GM21360 (cell line): ENCODE measurements at regions not wholly inside any gene's neighbourhood (a gene's known extent, or its start where the extent isn't known, plus 50 kb on each side); places are given as distances from the start of the nearest gene placed in this dataset.

ENCODE experiments used
- ATAC-seq: cut with Tn5 transposase; IDR thresholded peaks from one replicate; pipeline ENCODE4 v1.9.1; 2021; ENCODE audit warnings: mild to moderate bottlenecking, moderate library complexity; ENCODE audit not compliant: unreplicated experiment

GRCh38 chr11:8323161-8323935 lies 59.7 kb upstream of the LMO1 start:
- ATAC-seq = no peak

- ATAC-seq = no peak
Observed at GRCh38 chr11:8321876-8322275, 58.2 kb upstream of the LMO1 start.

DNA sequence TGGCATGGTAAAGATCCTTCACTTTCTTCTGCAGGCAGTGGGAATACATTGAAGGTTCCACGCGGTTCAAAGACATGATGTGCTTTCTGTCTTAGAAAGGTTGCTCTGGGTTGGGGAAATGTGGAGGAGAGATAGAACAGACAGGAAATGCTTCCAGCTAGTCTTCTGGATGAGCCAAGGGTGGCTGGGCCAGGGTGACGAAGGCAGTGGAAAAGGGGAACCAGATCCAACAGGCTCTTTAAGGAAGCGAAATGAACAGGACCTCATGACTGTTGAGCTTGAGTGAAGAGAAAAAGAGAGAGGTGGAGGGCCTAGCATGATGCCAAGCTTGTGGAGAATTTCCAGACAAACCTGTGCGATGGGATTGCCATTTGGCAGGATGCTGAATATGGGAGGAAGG lies 56.4 kb upstream of the LMO1 start:
- ATAC-seq = no peak

DNA sequence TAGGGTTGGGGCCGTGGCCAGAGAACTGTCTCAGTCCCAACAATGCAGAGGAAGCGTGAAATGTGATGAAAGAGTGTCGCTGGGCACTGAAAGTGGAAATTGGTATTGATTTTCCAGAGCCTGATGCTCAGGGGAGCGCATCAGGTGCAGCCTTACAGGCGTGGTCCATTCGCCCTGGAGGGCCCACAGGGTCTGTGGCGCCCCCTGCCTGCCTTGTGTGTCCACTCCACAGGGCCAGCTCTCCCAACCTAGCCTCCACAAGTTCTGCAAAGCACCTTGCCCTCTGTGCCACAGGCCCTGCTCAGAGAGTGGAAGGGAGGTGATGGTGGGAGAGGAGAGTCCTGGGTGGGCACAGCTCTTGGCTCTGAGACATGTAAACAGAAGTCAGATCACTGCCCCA lies 54.9 kb upstream of the LMO1 start:
- ATAC-seq = no peak

DNA sequence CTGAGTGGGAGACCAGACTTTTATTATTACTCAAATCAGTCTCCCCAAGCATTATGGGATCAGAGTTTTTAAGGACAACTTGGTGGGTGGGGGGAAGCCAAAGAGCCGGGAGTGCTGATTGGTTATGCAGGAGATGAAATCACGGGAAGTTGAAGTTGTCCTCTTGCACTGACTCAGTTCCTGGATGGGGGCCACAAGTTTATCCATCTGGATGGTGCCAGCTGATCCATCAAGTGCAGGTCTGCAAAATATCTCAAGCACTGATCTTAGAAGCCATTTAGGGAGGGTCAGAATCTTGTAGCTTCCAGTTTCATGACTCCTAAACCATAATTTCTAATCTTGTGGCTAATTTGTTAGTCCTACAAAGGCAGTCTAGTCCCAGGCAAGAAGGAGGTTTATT lies 53.5 kb upstream of the LMO1 start:
- ATAC-seq = no peak

- ATAC-seq = no peak
Observed at GRCh38 chr11:8315954-8316353, 52.3 kb upstream of the LMO1 start.

- ATAC-seq = no peak
Observed at GRCh38 chr11:8315463-8315862, 51.8 kb upstream of the LMO1 start.

- ATAC-seq = no peak
Observed at GRCh38 chr11:8314916-8315315, 51.2 kb upstream of the LMO1 start.

DNA sequence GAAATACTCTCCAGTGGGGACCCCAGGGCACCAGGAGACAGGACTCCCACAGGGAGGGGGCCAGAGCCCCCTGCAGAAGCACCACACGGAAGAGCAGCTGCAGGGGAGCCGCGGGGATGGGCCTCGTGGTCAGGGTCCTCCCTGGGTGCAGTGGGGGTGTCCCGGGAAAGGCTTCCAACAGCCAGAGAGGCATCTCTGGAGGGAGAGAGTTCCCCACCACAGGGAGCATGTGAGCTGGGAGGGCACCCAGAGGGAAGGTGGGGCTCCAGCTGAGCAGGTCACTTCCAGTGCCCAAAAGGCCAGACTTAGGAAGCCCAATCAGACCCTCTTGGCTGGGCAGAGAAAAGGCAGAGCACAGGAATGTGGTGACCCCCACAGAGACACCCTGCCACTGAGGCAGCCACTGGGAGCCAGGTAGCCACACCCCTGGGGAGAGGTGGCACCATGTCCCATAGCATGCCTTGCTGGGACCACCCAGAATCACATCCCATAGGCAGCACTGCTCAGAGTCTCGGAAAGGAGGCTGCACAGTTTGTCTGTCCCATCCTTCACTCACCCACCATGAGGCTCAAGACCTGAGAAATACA lies 49.9 kb upstream of the LMO1 start:
- no peak for ATAC-seq
